Ishikawa (cell line): ENCODE measurements at regions not wholly inside any gene's neighbourhood (a gene's known extent, or its start where the extent isn't known, plus 50 kb on each side); places are given as distances from the start of the nearest gene placed in this dataset.

Source experiments
- RAD21 ChIP-seq: IDR thresholded peaks from 2 replicates; pipeline ENCODE4 v1.6.1; 2012; ENCODE audit warnings: low read depth
- YY1 ChIP-seq: IDR thresholded peaks from 2 replicates; pipeline ENCODE4 v1.6.1; 2012; ENCODE audit warnings: low read depth

DNA sequence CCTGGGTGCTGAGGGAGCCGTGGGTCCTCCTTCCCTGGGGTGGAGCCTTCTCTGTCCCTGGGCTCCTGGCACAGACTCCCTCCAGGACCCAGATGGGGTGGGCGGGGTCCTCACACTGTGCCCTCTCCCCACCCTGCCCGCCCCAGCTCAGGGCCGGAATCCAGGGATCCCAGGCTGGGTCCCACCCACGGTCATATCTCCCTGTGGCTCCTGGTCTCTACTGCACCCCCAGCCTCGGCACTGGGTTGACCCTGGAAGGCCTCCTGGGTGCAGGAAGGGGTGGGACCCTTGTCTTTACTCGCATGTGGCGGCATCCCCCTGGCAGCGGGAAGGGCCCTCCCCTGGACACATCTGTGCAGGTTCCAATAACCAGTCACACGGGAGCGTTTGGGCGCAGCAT is 75.8 kb upstream of the EIF5 start:
- TF ChIP-seq RAD21 (no peak), YY1 (no peak)
